ENCODE measurements at regions not wholly inside any gene's neighbourhood (a gene's known extent, or its start where the extent isn't known, plus 50 kb on each side); places are given as distances from the start of the nearest gene placed in this dataset.
"Not testable (repeated sequence)": the region's sequence is repeated elsewhere in the genome, so short reads cannot be mapped to it uniquely, and the experiment has no call there.

DNA sequence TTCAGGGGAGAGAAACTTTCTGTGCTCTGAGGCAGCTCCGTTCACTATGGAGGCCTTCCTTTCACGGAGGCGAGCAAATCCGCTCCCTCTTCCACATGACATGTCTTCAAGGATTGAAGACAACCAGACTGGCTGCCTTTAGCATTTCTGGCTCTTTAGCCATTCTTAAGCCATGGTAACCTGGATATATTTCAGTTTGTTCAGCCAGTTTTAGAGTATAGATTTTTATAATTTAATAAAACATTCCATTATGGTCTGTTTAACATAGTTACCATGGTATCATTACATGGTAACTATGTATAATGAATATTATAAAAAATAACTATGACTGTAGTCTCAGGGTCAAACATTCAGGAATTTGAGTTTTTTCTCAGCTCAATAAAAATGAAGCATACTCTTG lies 54.2 kb upstream of the NFIA start:
- POLR2A ChIA-PET, result no interaction called here
- CTCF ChIA-PET, result no interaction called here
- DNase-seq (ENCODE audit: low read depth), result no peak
- H3K27me3 ChIP-seq (ENCODE audit: control insufficient read depth, insufficient read depth, low read length), result 0 out of 2 replicates have a peak, but pooled peaks cover 1% of the 10 kb centered on the region
- no peaks in the 10 kb centered on the region for H3K36me3 ChIP-seq (ENCODE audit: control insufficient read depth, insufficient read depth, low read length)
- TF ChIP-seq, protein P1, sequence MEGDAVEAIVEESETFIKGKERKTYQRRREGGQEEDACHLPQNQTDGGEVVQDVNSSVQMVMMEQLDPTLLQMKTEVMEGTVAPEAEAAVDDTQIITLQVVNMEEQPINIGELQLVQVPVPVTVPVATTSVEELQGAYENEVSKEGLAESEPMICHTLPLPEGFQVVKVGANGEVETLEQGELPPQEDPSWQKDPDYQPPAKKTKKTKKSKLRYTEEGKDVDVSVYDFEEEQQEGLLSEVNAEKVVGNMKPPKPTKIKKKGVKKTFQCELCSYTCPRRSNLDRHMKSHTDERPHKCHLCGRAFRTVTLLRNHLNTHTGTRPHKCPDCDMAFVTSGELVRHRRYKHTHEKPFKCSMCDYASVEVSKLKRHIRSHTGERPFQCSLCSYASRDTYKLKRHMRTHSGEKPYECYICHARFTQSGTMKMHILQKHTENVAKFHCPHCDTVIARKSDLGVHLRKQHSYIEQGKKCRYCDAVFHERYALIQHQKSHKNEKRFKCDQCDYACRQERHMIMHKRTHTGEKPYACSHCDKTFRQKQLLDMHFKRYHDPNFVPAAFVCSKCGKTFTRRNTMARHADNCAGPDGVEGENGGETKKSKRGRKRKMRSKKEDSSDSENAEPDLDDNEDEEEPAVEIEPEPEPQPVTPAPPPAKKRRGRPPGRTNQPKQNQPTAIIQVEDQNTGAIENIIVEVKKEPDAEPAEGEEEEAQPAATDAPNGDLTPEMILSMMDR (IDR thresholded peaks at IDR 0.05; ENCODE audit: insufficient read depth, low read depth, low read length), result no peak
- no peak overlapping the region for H3K4me3 ChIP-seq (ENCODE audit: low read depth, low read length)

GRCh38 chr1:61018068-61018467 lies 64.3 kb upstream of the NFIA start:
- CTCF ChIA-PET; POLR2A ChIA-PET; H3K27me3 ChIP-seq (ENCODE audit: control insufficient read depth, insufficient read depth, low read length): not testable (repeated sequence)

GRCh38 chr1:61017651-61018050 lies 64.7 kb upstream of the NFIA start:
- TF ChIP-seq, protein P1 (IDR thresholded peaks at IDR 0.05; ENCODE audit: insufficient read depth, low read depth, low read length), result no peak

More at GRCh38 chr1:61018068-61018467, 64.3 kb upstream of the NFIA start:
- H3K36me3 ChIP-seq (ENCODE audit: control insufficient read depth, insufficient read depth, low read length); H3K4me3 ChIP-seq (ENCODE audit: low read depth, low read length); DNase-seq (ENCODE audit: low read depth): not testable (repeated sequence)

DNA sequence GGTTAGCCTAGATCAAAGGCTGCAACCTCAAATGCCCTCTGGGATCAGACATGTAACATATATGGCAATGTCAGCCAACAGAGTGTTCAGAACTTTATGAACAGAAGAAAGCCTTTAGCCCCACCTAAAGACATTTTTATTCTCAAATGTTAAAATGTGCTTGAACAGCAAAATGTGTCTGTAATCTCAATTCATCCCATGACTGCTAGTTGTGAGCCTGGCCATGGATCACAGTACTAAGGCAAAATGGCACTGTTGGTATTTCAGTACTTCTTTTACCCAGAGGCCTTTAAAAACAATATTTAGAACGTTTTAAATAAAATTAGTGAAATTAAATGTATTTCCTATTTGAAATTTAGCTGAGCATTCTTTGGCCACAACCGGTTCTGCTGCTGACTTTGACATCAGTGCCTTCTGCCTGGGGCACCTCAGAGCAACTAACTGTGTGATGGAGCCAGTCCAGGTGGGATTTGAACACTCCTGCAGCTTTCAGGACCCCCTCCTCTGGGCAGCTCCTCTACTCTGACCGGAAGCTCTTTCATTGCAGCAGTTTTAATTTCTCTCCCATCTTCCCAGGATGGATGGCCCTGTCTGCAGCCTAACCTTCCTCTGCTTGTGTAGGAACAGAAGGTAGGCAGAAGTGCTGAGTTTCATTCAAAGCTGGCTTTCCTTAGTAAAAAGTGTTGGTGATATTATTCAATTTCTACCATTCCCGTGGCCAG lies 68.3 kb upstream of the NFIA start:
- TF ChIP-seq, protein P1 (IDR thresholded peaks at IDR 0.05; ENCODE audit: insufficient read depth, low read depth, low read length), result no peak
- Histone ChIP-seq H3K4me3 (ENCODE audit: low read depth, low read length) (no peak overlapping the region), H3K27me3 (ENCODE audit: control insufficient read depth, insufficient read depth, low read length) (no peaks in the 10 kb centered on the region; the same call in 1 of the 2 replicates), H3K36me3 (ENCODE audit: control insufficient read depth, insufficient read depth, low read length) (no peaks in the 10 kb centered on the region)
- POLR2A ChIA-PET, result no interaction called here
- CTCF ChIA-PET, result interaction anchor here (0.6 to 1.9 kb wide), 2 partner anchors 28 to 1045 kb away, joined by 3 to 6 read pairs; no protein-coding TSS in a partner anchor
- DNase-seq (ENCODE audit: low read depth), result no peak

More at GRCh38 chr1:61017651-61018050, 64.7 kb upstream of the NFIA start:
- POLR2A ChIA-PET, result no interaction called here
- H3K36me3 ChIP-seq (ENCODE audit: control insufficient read depth, insufficient read depth, low read length), result no peaks in the 10 kb centered on the region
- no peak overlapping the region for H3K4me3 ChIP-seq (ENCODE audit: low read depth, low read length)
- CTCF ChIA-PET, result no interaction called here
- DNase-seq (ENCODE audit: low read depth), result no peak
- no peaks in the 10 kb centered on the region; the same call in 1 of the 2 replicates for H3K27me3 ChIP-seq (ENCODE audit: control insufficient read depth, insufficient read depth, low read length)

- no peak for DNase-seq (ENCODE audit: low read depth)
- no peaks in the 10 kb centered on the region for H3K36me3 ChIP-seq (ENCODE audit: control insufficient read depth, insufficient read depth, low read length)
- ChIA-PET POLR2A (no interaction called here), CTCF (interaction anchor here (0.6 to 2.1 kb wide), 2 partner anchors 34 to 1062 kb away, joined by 3 to 7 read pairs; no protein-coding TSS in a partner anchor)
- TF ChIP-seq, protein P1 (IDR thresholded peaks at IDR 0.05; ENCODE audit: insufficient read depth, low read depth, low read length), result no peak
- H3K27me3 ChIP-seq (ENCODE audit: control insufficient read depth, insufficient read depth, low read length), result no peaks in the 10 kb centered on the region; the same call in 1 of the 2 replicates
- no peak overlapping the region for H3K4me3 ChIP-seq (ENCODE audit: low read depth, low read length)
Measured at GRCh38 chr1:61013189-61013945, 69.0 kb upstream of the NFIA start.
